B cell (primary cell): ENCODE measurements at regions not wholly inside any gene's neighbourhood (a gene's known extent, or its start where the extent isn't known, plus 50 kb on each side); places are given as distances from the start of the nearest gene placed in this dataset.

Experiments
- EZH2 ChIP-seq: IDR thresholded peaks from 2 replicates; pipeline ENCODE4 v1.6.1; 2012; ENCODE audit warnings: borderline replicate concordance, low read depth, mild to moderate bottlenecking, moderate library complexity, low read length; ENCODE audit not compliant: insufficient read depth, poor library complexity, severe bottlenecking
- TF ChIP-seq, protein P1 (sequence below): fragments of 200-600 bp; IDR thresholded peaks from one replicate; pipeline ENCODE4 v1.8.0; 2022; ENCODE audit warnings: antibody characterized with exemption, mild to moderate bottlenecking

DNA sequence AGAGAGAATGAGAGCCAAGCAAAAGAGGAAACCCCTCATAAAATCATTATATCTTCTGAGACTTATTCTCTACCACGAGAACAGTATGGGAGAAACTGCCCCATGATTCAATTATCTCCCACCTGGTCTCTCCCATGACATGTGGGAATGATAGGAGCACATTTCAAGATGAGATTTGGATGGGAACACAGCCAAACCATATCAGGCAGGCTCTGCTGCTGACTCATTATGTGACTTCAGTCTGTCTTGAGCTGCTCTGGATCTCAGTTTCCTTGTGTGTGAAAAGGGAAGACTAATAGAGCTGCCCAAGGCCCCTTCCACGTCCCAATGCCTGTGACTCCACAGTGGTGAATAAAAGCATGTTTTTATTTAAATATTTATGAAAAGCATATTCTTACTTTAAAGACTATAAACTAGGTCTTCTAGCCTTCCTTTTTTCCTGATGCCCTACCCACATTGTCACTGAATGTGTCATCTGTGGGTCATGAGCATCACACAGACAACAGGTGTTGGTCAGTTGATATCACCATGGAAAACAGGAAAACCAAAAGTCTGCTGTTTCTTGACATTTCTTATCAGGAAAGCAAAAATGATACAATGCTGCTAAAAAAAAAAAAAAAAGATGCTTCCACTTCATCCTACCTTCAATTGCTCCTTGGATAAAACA lies 96.0 kb upstream of the PPP2R3A start:
- TF ChIP-seq, protein P1, sequence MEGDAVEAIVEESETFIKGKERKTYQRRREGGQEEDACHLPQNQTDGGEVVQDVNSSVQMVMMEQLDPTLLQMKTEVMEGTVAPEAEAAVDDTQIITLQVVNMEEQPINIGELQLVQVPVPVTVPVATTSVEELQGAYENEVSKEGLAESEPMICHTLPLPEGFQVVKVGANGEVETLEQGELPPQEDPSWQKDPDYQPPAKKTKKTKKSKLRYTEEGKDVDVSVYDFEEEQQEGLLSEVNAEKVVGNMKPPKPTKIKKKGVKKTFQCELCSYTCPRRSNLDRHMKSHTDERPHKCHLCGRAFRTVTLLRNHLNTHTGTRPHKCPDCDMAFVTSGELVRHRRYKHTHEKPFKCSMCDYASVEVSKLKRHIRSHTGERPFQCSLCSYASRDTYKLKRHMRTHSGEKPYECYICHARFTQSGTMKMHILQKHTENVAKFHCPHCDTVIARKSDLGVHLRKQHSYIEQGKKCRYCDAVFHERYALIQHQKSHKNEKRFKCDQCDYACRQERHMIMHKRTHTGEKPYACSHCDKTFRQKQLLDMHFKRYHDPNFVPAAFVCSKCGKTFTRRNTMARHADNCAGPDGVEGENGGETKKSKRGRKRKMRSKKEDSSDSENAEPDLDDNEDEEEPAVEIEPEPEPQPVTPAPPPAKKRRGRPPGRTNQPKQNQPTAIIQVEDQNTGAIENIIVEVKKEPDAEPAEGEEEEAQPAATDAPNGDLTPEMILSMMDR, result no peak
- no peak for TF ChIP-seq EZH2
